IPS-18a (cell line): ENCODE measurements at regions not wholly inside any gene's neighbourhood (a gene's known extent, or its start where the extent isn't known, plus 50 kb on each side); places are given as distances from the start of the nearest gene placed in this dataset.
"Not testable (repeated sequence)": the region's sequence is repeated elsewhere in the genome, so short reads cannot be mapped to it uniquely, and the experiment has no call there.

ENCODE experiments used
- H3K27ac ChIP-seq: one replicate; pipeline ENCODE4 v1.5.1; 2013; ENCODE audit warnings: low read length
- H3K27me3 ChIP-seq: one replicate; pipeline ENCODE4 v1.6.1; 2013; ENCODE audit warnings: mild to moderate bottlenecking, low read length; ENCODE audit not compliant: control insufficient read depth, insufficient read depth
- H3K36me3 ChIP-seq: one replicate; pipeline ENCODE4 v1.6.1; 2013; ENCODE audit warnings: low read depth, low read length; ENCODE audit not compliant: control insufficient read depth
- H3K4me1 ChIP-seq: one replicate; pipeline ENCODE4 v1.6.1; 2013; ENCODE audit warnings: low read depth, low read length; ENCODE audit not compliant: control insufficient read depth
- H3K4me3 ChIP-seq: one replicate; pipeline ENCODE4 v1.5.1; 2013; ENCODE audit warnings: low read length
- H3K9ac ChIP-seq: one replicate; pipeline ENCODE4 v1.6.1; 2013; ENCODE audit warnings: mild to moderate bottlenecking, low read length, moderate library complexity
- H3K9me3 ChIP-seq: one replicate; pipeline ENCODE4 v1.6.1; 2013; ENCODE audit warnings: low read depth, low read length; ENCODE audit not compliant: control insufficient read depth

GRCh38 chr13:44845281-44846058, 143.8 kb downstream of the NUFIP1 start:
- not testable (repeated sequence) for H3K9me3 ChIP-seq, H3K27ac ChIP-seq, H3K36me3 ChIP-seq, H3K27me3 ChIP-seq, H3K4me3 ChIP-seq, H3K4me1 ChIP-seq, H3K9ac ChIP-seq

GRCh38 chr13:44844786-44845185, 144.5 kb downstream of the NUFIP1 start:
- Histone ChIP-seq H3K9me3 (no peaks in the 10 kb centered on the region), H3K4me1 (no peaks in the 10 kb centered on the region), H3K4me3 (no peak overlapping the region), H3K9ac (no peak overlapping the region), H3K27me3 (no peaks in the 10 kb centered on the region), H3K36me3 (no peaks in the 10 kb centered on the region), H3K27ac (no peak overlapping the region)

- Histone ChIP-seq H3K4me1 (no peaks in the 10 kb centered on the region), H3K9me3 (no peaks in the 10 kb centered on the region), H3K4me3 (no peak overlapping the region), H3K36me3 (no peaks in the 10 kb centered on the region), H3K27me3 (no peaks in the 10 kb centered on the region), H3K27ac (no peak overlapping the region), H3K9ac (no peak overlapping the region)
Observed at GRCh38 chr13:44843403-44843802, 145.9 kb downstream of the NUFIP1 start.

- no peak overlapping the region for H3K4me3 ChIP-seq
Observed at GRCh38 chr13:44842158-44842557, 147.1 kb downstream of the NUFIP1 start.

GRCh38 chr13:44840131-44840530, 149.1 kb downstream of the NUFIP1 start:
- Histone ChIP-seq H3K27me3 (no peaks in the 10 kb centered on the region), H3K9me3 (no peaks in the 10 kb centered on the region), H3K27ac (no peak overlapping the region), H3K36me3 (no peaks in the 10 kb centered on the region), H3K4me3 (no peak overlapping the region), H3K4me1 (no peaks in the 10 kb centered on the region), H3K9ac (no peak overlapping the region)

More at GRCh38 chr13:44842158-44842557, 147.1 kb downstream of the NUFIP1 start:
- no peaks in the 10 kb centered on the region for H3K9me3 ChIP-seq
- H3K36me3 ChIP-seq = no peaks in the 10 kb centered on the region
- H3K9ac ChIP-seq = no peak overlapping the region
- no peaks in the 10 kb centered on the region for H3K4me1 ChIP-seq
- no peaks in the 10 kb centered on the region for H3K27me3 ChIP-seq
- H3K27ac ChIP-seq = no peak overlapping the region

- H3K4me3 ChIP-seq = no peak overlapping the region
- no peaks in the 10 kb centered on the region for H3K27me3 ChIP-seq
- H3K27ac ChIP-seq = no peak overlapping the region
- H3K9ac ChIP-seq = no peak overlapping the region
- H3K9me3 ChIP-seq = no peaks in the 10 kb centered on the region
- H3K36me3 ChIP-seq = no peaks in the 10 kb centered on the region
- H3K4me1 ChIP-seq = no peaks in the 10 kb centered on the region
Observed at GRCh38 chr13:44837250-44837649, 152.0 kb downstream of the NUFIP1 start.

- H3K36me3 ChIP-seq = no peaks in the 10 kb centered on the region
- H3K27ac ChIP-seq = no peak overlapping the region
- H3K4me3 ChIP-seq = no peak overlapping the region
- H3K4me1 ChIP-seq = no peaks in the 10 kb centered on the region
- H3K9ac ChIP-seq = no peak overlapping the region
- H3K27me3 ChIP-seq = no peaks in the 10 kb centered on the region
- no peaks in the 10 kb centered on the region for H3K9me3 ChIP-seq
Observed at GRCh38 chr13:44834404-44834803, 154.9 kb downstream of the NUFIP1 start.

GRCh38 chr13:44833626-44834025, 155.6 kb downstream of the NUFIP1 start:
- no peaks in the 10 kb centered on the region for H3K27me3 ChIP-seq
- no peaks in the 10 kb centered on the region for H3K9me3 ChIP-seq
- no peak overlapping the region for H3K9ac ChIP-seq
- no peak overlapping the region for H3K4me3 ChIP-seq
- H3K36me3 ChIP-seq = no peaks in the 10 kb centered on the region
- H3K27ac ChIP-seq = no peak overlapping the region
- H3K4me1 ChIP-seq = no peaks in the 10 kb centered on the region

GRCh38 chr13:44833139-44833538, 156.1 kb downstream of the NUFIP1 start:
- no peaks in the 10 kb centered on the region for H3K9me3 ChIP-seq
- H3K36me3 ChIP-seq = no peaks in the 10 kb centered on the region
- H3K9ac ChIP-seq = no peak overlapping the region
- no peaks in the 10 kb centered on the region for H3K4me1 ChIP-seq
- no peaks in the 10 kb centered on the region for H3K27me3 ChIP-seq
- H3K27ac ChIP-seq = no peak overlapping the region
- H3K4me3 ChIP-seq = no peak overlapping the region

- Histone ChIP-seq H3K9ac (no peak overlapping the region), H3K36me3 (no peaks in the 10 kb centered on the region), H3K4me3 (no peak overlapping the region), H3K9me3 (no peaks in the 10 kb centered on the region), H3K27me3 (no peaks in the 10 kb centered on the region), H3K27ac (no peak overlapping the region), H3K4me1 (no peaks in the 10 kb centered on the region)
Observed at GRCh38 chr13:44826591-44827350, 162.5 kb downstream of the NUFIP1 start.

- no peak overlapping the region for H3K27ac ChIP-seq
- H3K9me3 ChIP-seq = no peaks in the 10 kb centered on the region
- no peaks in the 10 kb centered on the region for H3K27me3 ChIP-seq
- no peak overlapping the region for H3K4me3 ChIP-seq
- no peak overlapping the region for H3K9ac ChIP-seq
- no peaks in the 10 kb centered on the region for H3K36me3 ChIP-seq
- no peaks in the 10 kb centered on the region for H3K4me1 ChIP-seq
Observed at GRCh38 chr13:44825953-44826352, 163.3 kb downstream of the NUFIP1 start.

GRCh38 chr13:44823555-44823954, 165.7 kb downstream of the NUFIP1 start:
- not testable (repeated sequence) for H3K36me3 ChIP-seq, H3K4me1 ChIP-seq, H3K9me3 ChIP-seq, H3K27ac ChIP-seq, H3K27me3 ChIP-seq, H3K9ac ChIP-seq, H3K4me3 ChIP-seq
